HG03521 (cell line): ENCODE measurements at regions not wholly inside any gene's neighbourhood (a gene's known extent, or its start where the extent isn't known, plus 50 kb on each side); places are given as distances from the start of the nearest gene placed in this dataset.

Source experiments
- ATAC-seq: cut with Tn5 transposase; IDR thresholded peaks from one replicate; pipeline ENCODE4 v1.9.1; 2021; ENCODE audit warnings: mild to moderate bottlenecking, moderate library complexity; ENCODE audit not compliant: unreplicated experiment

- ATAC-seq: no peak
Observed at GRCh38 chr7:85471307-85471706, 284.5 kb upstream of the SEMA3D start.

GRCh38 chr7:85469446-85470010, 282.7 kb upstream of the SEMA3D start:
- ATAC-seq: no peak

- no peak for ATAC-seq
Observed at GRCh38 chr7:85464042-85464651, 277.3 kb upstream of the SEMA3D start.

GRCh38 chr7:85462671-85463070, 275.8 kb upstream of the SEMA3D start:
- no peak for ATAC-seq

GRCh38 chr7:85457911-85458310, 271.1 kb upstream of the SEMA3D start:
- ATAC-seq: no peak

- no peak for ATAC-seq
Observed at GRCh38 chr7:85456254-85456653, 269.4 kb upstream of the SEMA3D start.

- no peak for ATAC-seq
Observed at GRCh38 chr7:85454904-85455303, 268.0 kb upstream of the SEMA3D start.

- no peak for ATAC-seq
Observed at GRCh38 chr7:85452674-85453073, 265.8 kb upstream of the SEMA3D start.

GRCh38 chr7:85449478-85449877, 262.6 kb upstream of the SEMA3D start:
- no peak for ATAC-seq

- no peak for ATAC-seq
Observed at GRCh38 chr7:85447004-85447403, 260.1 kb upstream of the SEMA3D start.

GRCh38 chr7:85426487-85426960, 239.7 kb upstream of the SEMA3D start:
- ATAC-seq: no peak

- ATAC-seq: no peak
Observed at GRCh38 chr7:85424298-85424697, 237.4 kb upstream of the SEMA3D start.

GRCh38 chr7:85423209-85423895, 236.5 kb upstream of the SEMA3D start:
- ATAC-seq: no peak

GRCh38 chr7:85415743-85416142, 228.9 kb upstream of the SEMA3D start:
- ATAC-seq: no peak

- ATAC-seq: no peak
Observed at GRCh38 chr7:85413718-85414117, 226.9 kb upstream of the SEMA3D start.

GRCh38 chr7:85412912-85413311, 226.1 kb upstream of the SEMA3D start:
- ATAC-seq: no peak

- no peak for ATAC-seq
Observed at GRCh38 chr7:85407391-85407790, 220.5 kb upstream of the SEMA3D start.

- ATAC-seq: no peak
Observed at GRCh38 chr7:85405016-85405902, 218.4 kb upstream of the SEMA3D start.

GRCh38 chr7:85396676-85397075, 209.8 kb upstream of the SEMA3D start:
- no peak for ATAC-seq

GRCh38 chr7:85392789-85393188, 205.9 kb upstream of the SEMA3D start:
- no peak for ATAC-seq

- ATAC-seq: no peak
Observed at GRCh38 chr7:85392326-85392725, 205.5 kb upstream of the SEMA3D start.
